Muscle layer of colon (tissue), 2 donors: ENCODE measurements at regions not wholly inside any gene's neighbourhood (a gene's known extent, or its start where the extent isn't known, plus 50 kb on each side); places are given as distances from the start of the nearest gene placed in this dataset.

ENCODE experiments used
- H3K27ac ChIP-seq: one replicate; pipeline ENCODE4 v1.7.0; 2013; ENCODE audit warnings: low read depth, mild to moderate bottlenecking, low read length, moderate library complexity
- H3K27me3 ChIP-seq, 2 donors: one replicate each; pipeline ENCODE4 v1.7.0; 2013; ENCODE audit warnings: low read length in 2 of 2, mild to moderate bottlenecking in 2 of 2; ENCODE audit not compliant: insufficient read depth in 2 of 2, control insufficient read depth in 1 of 2
- H3K36me3 ChIP-seq: one replicate; pipeline ENCODE4 v1.7.0; 2013; ENCODE audit warnings: mild to moderate bottlenecking, low read length; ENCODE audit not compliant: insufficient read depth
- H3K4me1 ChIP-seq: one replicate; pipeline ENCODE4 v1.7.0; 2013; ENCODE audit warnings: mild to moderate bottlenecking, low read length; ENCODE audit not compliant: insufficient read depth
- H3K4me3 ChIP-seq, 2 donors: one replicate each; pipeline ENCODE4 v1.7.0; 2013; ENCODE audit warnings: low read length in 2 of 2, low read depth in 1 of 2, mild to moderate bottlenecking in 1 of 2, moderate library complexity in 1 of 2
- H3K9ac ChIP-seq: one replicate; pipeline ENCODE4 v1.7.0; 2013; ENCODE audit warnings: low read length
- H3K9me3 ChIP-seq: one replicate; pipeline ENCODE4 v1.7.0; 2013; ENCODE audit warnings: mild to moderate bottlenecking, low read length
- donor health status: abdominal sarcoma.
- donor health status: Adenocarcinoma of cecum.

DNA sequence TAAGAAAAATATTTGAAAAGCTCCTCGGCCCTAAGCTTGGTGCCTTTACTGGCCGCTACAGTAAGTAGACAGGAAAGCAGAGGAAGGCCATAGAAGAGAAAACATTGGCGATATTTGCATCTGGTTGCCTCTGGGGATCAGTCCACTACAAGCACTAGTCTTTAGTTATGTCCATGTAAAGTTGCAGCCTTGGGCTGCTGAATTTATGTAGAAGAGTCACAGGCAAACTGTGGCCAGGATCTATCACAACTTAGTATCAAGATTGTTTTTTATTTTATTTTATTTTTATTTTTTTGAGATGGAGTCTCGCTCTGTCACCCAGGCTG is 228.7 kb upstream of the CAMK1G start:
- Histone ChIP-seq H3K36me3 (no peaks in the 10 kb centered on the region), H3K27ac (no peak overlapping the region), H3K9me3 (no peaks in the 10 kb centered on the region), H3K27me3 (no peaks in the 10 kb centered on the region), H3K9ac (no peak overlapping the region), H3K4me3 (no peak overlapping the region), H3K4me1 (peaks cover 13% of the 10 kb centered on the region)

DNA sequence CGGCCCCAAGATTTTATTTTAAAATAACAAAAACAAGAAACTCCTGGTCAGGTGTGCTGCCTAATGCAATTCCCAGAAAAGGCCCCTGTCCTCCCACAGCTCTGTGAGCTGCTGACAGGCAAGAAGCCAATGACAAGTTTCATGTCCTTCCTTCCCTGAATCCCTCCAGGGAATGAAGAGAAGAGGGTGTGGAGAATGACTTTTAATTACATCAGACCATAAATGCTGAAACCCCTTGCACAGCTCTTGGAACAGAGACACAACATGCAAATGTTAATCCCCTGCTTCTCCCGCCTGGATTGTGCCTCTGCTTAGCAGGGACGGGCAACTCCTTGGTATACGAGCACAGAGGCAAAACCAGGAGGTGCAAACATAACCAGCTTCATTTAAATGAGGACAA is 228.1 kb upstream of the CAMK1G start:
- no peak overlapping the region for H3K9ac ChIP-seq
- no peaks in the 10 kb centered on the region for H3K36me3 ChIP-seq
- H3K4me1 ChIP-seq, result peaks cover 7% of the 10 kb centered on the region
- H3K27ac ChIP-seq, result no peak overlapping the region
- H3K4me3 ChIP-seq, result no peak overlapping the region
- no peaks in the 10 kb centered on the region for H3K9me3 ChIP-seq
- no peaks in the 10 kb centered on the region for H3K27me3 ChIP-seq

DNA sequence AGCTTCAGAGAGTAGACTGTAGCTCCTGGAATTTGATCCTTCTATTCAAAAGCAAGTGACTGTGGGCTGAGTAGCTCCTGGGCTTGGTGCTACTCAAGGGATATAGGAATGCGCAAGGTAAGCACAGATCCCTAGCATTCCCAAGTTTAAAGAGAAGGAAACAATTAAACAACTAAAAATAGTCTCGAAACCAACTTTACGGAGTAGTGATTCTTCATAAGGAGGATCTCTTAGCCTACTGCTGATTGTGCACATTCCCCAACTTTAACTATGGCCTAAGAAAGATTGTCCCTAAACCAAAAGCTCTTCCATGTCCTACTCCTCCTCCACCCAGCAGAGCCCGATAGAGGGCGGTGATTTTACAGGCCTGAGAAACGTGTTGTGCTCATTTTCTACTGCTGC is 226.5 kb upstream of the CAMK1G start:
- no peak overlapping the region for H3K9ac ChIP-seq
- H3K36me3 ChIP-seq, result no peaks in the 10 kb centered on the region
- H3K4me1 ChIP-seq, result peaks cover 4% of the 10 kb centered on the region
- H3K4me3 ChIP-seq, result no peak overlapping the region
- H3K9me3 ChIP-seq, result no peaks in the 10 kb centered on the region
- H3K27me3 ChIP-seq, result no peaks in the 10 kb centered on the region
- no peak overlapping the region for H3K27ac ChIP-seq

DNA sequence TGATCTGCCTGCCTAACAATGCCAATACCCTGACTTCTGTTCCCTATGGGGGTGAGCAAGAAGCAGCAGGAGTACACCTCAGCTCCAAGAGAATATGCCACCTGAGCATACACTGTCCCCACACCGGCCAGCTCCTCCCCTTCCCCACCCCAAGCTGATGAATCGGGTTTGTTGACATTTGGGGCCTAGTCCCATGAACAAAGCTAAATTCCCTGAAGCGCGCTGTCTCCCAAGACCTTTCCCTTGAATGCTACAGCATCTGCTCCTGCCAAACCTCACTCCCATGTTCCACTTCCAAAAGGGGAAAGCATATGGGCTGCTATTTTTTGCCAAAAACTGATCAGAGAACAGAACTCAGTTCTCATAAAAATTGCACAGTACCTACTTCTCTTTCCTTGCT is 220.4 kb upstream of the CAMK1G start:
- no peaks in the 10 kb centered on the region for H3K4me1 ChIP-seq
- H3K27ac ChIP-seq, result no peak overlapping the region
- H3K4me3 ChIP-seq, result no peak overlapping the region
- no peaks in the 10 kb centered on the region for H3K36me3 ChIP-seq
- H3K27me3 ChIP-seq, result no peaks in the 10 kb centered on the region
- H3K9me3 ChIP-seq, result no peaks in the 10 kb centered on the region
- no peak overlapping the region for H3K9ac ChIP-seq

DNA sequence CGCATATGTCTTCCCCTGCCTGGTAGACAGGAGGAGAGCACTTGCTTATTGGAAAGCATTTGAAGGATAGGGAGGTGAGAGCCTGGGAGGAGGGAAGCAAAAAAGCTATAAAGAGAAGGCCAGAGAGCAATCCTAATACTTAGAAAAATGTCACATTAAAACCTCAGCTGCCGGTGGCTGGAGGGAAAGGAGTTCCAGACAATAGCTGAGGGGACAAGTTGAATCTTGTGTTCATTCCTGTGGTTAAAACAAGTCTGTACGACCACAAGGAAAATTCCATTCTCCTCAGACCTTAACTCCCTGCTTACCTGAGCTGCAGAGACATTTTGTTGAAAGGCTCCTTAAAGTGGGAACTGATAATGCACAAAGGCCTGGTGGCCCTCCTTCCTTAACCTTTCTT is 218.8 kb upstream of the CAMK1G start:
- H3K4me3 ChIP-seq, result no peak overlapping the region
- H3K27ac ChIP-seq, result no peak overlapping the region
- H3K4me1 ChIP-seq, result peaks cover 9% of the 10 kb centered on the region
- no peaks in the 10 kb centered on the region for H3K27me3 ChIP-seq
- H3K36me3 ChIP-seq, result no peaks in the 10 kb centered on the region
- H3K9ac ChIP-seq, result no peak overlapping the region
- H3K9me3 ChIP-seq, result no peaks in the 10 kb centered on the region

DNA sequence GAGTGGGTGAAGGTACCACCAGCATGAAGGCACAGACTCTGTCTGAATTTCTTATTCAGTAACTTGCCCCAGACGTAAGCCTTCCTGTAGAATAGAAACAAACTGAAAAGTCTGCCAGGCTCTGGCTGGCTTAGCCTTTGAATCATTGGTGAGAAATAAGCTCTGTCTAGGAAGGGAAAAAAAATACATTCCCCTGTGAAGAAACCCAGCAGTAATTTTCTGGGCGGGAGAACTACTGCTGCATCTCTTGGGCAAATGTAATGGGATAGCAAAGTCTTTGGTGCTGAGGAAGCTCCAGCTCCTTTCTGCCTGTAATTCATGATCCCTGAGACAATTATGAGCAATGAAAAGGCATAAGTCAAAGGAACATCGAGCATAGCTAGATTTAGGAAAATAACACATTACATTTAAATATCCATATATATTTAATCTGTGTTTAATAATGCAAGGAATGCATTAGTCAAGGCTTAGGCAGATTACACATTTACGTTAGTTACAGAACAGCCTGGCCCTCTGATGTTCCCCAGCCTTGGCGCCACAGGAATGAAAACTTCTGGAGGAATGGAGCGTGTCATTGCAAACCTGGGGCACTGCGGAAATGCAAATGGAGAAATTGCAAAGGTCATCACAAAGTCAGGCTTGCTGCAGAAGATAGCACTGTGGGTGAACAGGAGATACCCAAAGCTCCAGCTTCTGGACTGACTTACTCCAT is 216.3 kb upstream of the CAMK1G start:
- Histone ChIP-seq H3K4me3 (no peak overlapping the region), H3K36me3 (no peaks in the 10 kb centered on the region), H3K27me3 (no peaks in the 10 kb centered on the region), H3K9me3 (no peaks in the 10 kb centered on the region), H3K27ac (no peak overlapping the region), H3K4me1 (peaks cover 9% of the 10 kb centered on the region), H3K9ac (no peak overlapping the region)

DNA sequence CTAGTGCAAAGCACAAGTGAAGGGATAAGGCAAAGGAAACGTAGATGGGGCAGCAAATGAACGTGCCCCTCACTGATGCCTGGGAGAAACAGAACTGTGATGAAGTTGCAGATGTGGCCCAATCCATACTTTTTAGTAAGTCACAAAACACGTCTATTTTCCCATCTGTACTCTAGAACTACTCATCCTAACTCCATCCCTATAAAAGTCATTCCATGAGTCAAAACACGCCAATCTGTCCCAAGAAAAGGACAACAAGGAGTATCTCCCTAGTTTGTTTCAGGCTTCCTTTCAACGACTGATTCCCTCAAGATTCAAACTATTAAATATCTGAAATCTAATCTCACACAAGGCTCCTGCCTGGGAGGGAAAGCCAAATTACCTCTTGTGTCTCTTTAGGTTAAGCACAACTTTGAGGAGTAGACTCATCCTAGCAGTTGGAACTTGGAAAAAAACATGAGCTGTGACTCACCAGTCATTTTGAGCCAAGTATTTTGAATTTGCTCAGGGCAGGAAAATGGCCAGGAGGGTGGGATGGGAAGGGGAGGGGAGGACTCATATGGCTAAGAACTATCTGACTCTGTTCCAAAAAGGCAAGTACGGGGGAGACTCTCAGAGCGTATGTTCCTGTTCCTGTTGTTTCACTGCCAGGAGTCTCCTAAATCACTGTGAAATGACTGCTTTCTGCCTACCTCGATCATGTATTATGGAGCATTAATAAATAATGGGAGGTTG is 214.5 kb upstream of the CAMK1G start:
- Histone ChIP-seq H3K4me3 (no peak overlapping the region), H3K27me3 (no peaks in the 10 kb centered on the region), H3K27ac (no peak overlapping the region), H3K36me3 (no peaks in the 10 kb centered on the region), H3K4me1 (peaks cover 9% of the 10 kb centered on the region), H3K9me3 (no peaks in the 10 kb centered on the region), H3K9ac (no peak overlapping the region)

DNA sequence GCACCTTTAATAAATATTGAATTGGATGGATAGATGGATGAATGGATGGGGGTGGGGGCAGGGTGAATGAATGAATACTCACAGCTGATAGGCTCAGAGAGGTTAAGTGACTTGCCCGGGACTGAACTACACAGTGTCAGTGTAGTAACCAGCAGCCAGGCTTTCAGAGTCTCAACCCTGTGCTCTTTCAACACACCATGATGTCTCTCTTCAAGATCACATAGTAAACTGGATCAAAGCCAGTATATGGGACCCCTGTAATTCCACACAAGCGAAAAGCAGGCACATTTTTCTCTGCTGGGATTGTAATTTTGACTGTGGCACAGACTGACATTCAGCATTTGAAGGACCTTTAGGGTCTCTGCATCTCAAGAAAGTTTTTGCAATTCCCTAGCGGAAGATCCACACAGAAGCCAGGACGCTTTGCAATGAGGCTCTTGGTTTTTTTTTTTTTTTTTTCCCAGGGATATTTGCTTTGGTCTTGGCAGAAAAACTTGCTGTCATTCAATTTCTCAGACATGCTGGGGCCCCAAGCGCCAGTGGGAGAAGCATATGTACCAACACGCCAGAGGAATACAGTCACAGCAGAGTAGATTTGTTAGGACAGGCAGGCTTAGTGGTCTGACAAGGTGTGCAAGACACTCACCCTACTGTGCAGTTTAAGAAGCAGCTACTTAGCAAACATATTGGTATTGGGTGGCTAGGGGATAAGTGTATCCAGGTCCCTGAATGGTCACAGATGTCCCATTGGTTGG is 213.1 kb upstream of the CAMK1G start:
- no peaks in the 10 kb centered on the region for H3K36me3 ChIP-seq
- H3K9ac ChIP-seq, result no peak overlapping the region
- H3K4me1 ChIP-seq, result peaks cover 9% of the 10 kb centered on the region
- H3K9me3 ChIP-seq, result no peaks in the 10 kb centered on the region
- no peak overlapping the region for H3K27ac ChIP-seq
- H3K27me3 ChIP-seq, result no peaks in the 10 kb centered on the region
- H3K4me3 ChIP-seq, result no peak overlapping the region

DNA sequence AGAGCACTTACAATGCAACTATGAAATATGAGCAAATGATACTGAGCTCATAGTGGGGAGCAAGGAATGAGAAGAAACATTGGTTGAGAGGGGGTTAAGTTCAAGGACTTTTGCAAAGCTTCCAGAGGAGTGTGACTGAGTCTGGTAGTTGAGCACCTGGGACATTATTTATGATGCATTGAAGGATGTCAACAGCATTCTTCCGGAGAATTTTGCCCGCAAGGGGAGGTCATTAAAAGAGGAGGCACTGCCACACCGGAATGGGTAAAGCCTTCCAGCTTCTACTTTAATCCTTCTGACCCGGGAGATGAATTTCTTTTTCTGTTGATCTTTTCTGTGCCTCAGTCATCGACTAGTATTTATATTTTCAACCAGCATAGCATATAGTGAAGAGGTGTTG is 208.4 kb upstream of the CAMK1G start:
- Histone ChIP-seq H3K9ac (no peak overlapping the region), H3K27me3 (no peaks in the 10 kb centered on the region), H3K4me3 (no peak overlapping the region), H3K36me3 (no peaks in the 10 kb centered on the region), H3K9me3 (no peaks in the 10 kb centered on the region), H3K27ac (no peak overlapping the region), H3K4me1 (no peaks in the 10 kb centered on the region)

DNA sequence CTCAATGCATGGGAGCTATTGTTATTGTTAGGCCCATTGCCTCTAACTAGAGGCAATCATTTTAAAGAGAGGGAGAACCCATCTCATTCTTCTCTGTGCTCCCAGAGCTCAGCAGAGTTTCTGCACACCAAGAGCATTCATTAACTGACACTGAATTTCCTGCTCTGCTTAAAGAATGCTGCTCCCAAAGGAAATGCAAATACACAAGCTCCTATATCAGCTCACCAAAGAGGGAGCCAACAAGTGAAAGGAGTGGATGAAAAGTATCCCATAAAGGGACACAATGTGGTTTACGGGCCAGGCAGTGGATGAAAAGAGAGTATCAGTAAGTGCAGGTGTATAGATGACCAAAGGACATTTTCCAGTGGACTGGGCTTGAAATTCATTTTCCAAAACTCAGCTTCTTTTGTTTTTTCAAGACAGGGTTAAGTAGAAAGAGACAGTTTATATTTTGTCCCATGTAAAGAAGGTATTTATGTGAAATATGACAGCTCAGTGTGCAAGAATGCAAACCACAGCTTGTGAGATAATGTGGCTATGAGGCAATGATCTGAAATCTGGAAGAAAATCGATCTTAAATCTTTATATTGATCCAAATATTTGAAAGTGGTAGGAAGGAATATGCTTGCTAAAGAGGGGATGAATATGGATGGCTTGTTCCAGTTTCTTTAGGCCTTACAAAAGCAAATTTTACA is 207.7 kb upstream of the CAMK1G start:
- Histone ChIP-seq H3K9ac (no peak overlapping the region), H3K9me3 (no peaks in the 10 kb centered on the region), H3K36me3 (no peaks in the 10 kb centered on the region), H3K27ac (no peak overlapping the region), H3K27me3 (no peaks in the 10 kb centered on the region), H3K4me1 (no peaks in the 10 kb centered on the region), H3K4me3 (no peak overlapping the region)

DNA sequence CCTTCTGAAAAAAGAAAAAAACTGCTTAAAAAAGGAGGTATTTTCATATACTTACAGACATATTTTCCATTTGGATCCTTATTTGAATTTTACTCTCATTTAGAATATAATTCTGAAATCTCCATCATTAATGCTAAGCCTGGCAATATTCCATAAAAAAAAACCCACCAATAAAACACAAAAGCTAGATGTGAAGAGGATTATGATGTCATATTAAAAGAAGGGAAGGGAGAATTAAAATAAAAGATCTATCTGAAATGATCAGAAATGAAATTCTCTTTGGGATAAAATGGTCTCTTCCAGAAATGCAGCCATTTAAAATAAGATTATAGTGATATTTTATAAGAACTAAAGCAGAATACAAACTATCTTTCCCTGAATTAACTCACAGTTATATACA is 206.7 kb upstream of the CAMK1G start:
- H3K27me3 ChIP-seq, result no peaks in the 10 kb centered on the region
- H3K4me3 ChIP-seq, result no peak overlapping the region
- H3K27ac ChIP-seq, result no peak overlapping the region
- H3K9ac ChIP-seq, result no peak overlapping the region
- no peaks in the 10 kb centered on the region for H3K4me1 ChIP-seq
- H3K9me3 ChIP-seq, result no peaks in the 10 kb centered on the region
- H3K36me3 ChIP-seq, result no peaks in the 10 kb centered on the region
